H9 (cell line): ENCODE measurements at regions not wholly inside any gene's neighbourhood (a gene's known extent, or its start where the extent isn't known, plus 50 kb on each side); places are given as distances from the start of the nearest gene placed in this dataset.

Source experiments
- DNase-seq: peaks from one replicate; pipeline ENCODE4 v3.0.0-alpha.2; 2017
- H2AFZ ChIP-seq: one replicate; pipeline ENCODE4 v1.6.1; 2013; ENCODE audit warnings: mild to moderate bottlenecking, low read length, control low read depth, moderate library complexity
- H2AK5ac ChIP-seq: 2 replicates; pipeline ENCODE4 v1.6.1; 2013; ENCODE audit warnings: low read length, control low read depth, mixed read lengths; ENCODE audit not compliant: insufficient read length
- H2BK120ac ChIP-seq: one replicate; pipeline ENCODE4 v1.6.1; 2013; ENCODE audit warnings: low read depth, mild to moderate bottlenecking, low read length, control low read depth, inconsistent platforms; ENCODE audit not compliant: poor library complexity, severe bottlenecking
- H2BK12ac ChIP-seq: 2 replicates; pipeline ENCODE4 v1.6.1; 2013; ENCODE audit warnings: low read length, control low read depth, mixed read lengths, low read depth; ENCODE audit not compliant: insufficient read length
- H2BK15ac ChIP-seq: 2 replicates; pipeline ENCODE4 v1.6.1; 2013; ENCODE audit warnings: low read depth, low read length, control low read depth
- H2BK20ac ChIP-seq: one replicate; pipeline ENCODE4 v1.6.1; 2013; ENCODE audit warnings: low read depth, mild to moderate bottlenecking, low read length, control low read depth, inconsistent platforms; ENCODE audit not compliant: poor library complexity, severe bottlenecking
- H2BK5ac ChIP-seq: 2 replicates; pipeline ENCODE4 v1.6.1; 2013; ENCODE audit warnings: low read length, control low read depth, mixed read lengths; ENCODE audit not compliant: insufficient read length
- H3K14ac ChIP-seq: 2 replicates; pipeline ENCODE4 v1.6.1; 2013; ENCODE audit warnings: low read length, control low read depth; ENCODE audit not compliant: insufficient read depth
- H3K18ac ChIP-seq: 2 replicates; pipeline ENCODE4 v1.6.1; 2013; ENCODE audit warnings: low read depth, mild to moderate bottlenecking, mixed read lengths, low read length, control low read depth; ENCODE audit not compliant: insufficient read length
- H3K23ac ChIP-seq: 2 replicates; pipeline ENCODE4 v1.6.1; 2013; ENCODE audit warnings: low read length, control low read depth, mixed read lengths, low read depth; ENCODE audit not compliant: insufficient read length
- H3K23me2 ChIP-seq: 2 replicates; pipeline ENCODE4 v1.6.1; 2013; ENCODE audit warnings: low read depth, mild to moderate bottlenecking, mixed read lengths, low read length, control low read depth; ENCODE audit not compliant: insufficient read length, poor library complexity, severe bottlenecking
- H3K27ac ChIP-seq: 2 replicates; pipeline ENCODE4 v1.5.1; 2013; ENCODE audit warnings: low read length, control low read depth, mixed read lengths, low read depth; ENCODE audit not compliant: insufficient read length
- H3K27me3 ChIP-seq: 2 replicates; pipeline ENCODE4 v1.6.1; 2013; ENCODE audit warnings: low read length, control low read depth, inconsistent platforms; ENCODE audit not compliant: insufficient read depth
- H3K4ac ChIP-seq: 2 replicates; pipeline ENCODE4 v1.6.1; 2013; ENCODE audit warnings: low read depth, mild to moderate bottlenecking, control low read depth, inconsistent platforms, low read length, moderate library complexity
- H3K4me1 ChIP-seq: 2 replicates; pipeline ENCODE4 v1.6.1; 2013; ENCODE audit warnings: low read length, control low read depth, inconsistent platforms; ENCODE audit not compliant: insufficient read depth
- H3K4me2 ChIP-seq: 2 replicates; pipeline ENCODE4 v1.6.1; 2013; ENCODE audit warnings: low read length, control low read depth, mixed read lengths; ENCODE audit not compliant: insufficient read length, insufficient read depth
- H3K56ac ChIP-seq: 2 replicates; pipeline ENCODE4 v1.6.1; 2013; ENCODE audit warnings: low read depth, mild to moderate bottlenecking, mixed read lengths, low read length, control low read depth; ENCODE audit not compliant: insufficient read length
- H3K79me1 ChIP-seq: 2 replicates; pipeline ENCODE4 v1.6.1; 2013; ENCODE audit warnings: low read depth, mild to moderate bottlenecking, moderate library complexity, low read length, control low read depth, inconsistent platforms; ENCODE audit not compliant: insufficient read depth, poor library complexity, severe bottlenecking
- H3K79me2 ChIP-seq: 2 replicates; pipeline ENCODE4 v1.6.1; 2013; ENCODE audit warnings: low read length, control low read depth, inconsistent platforms; ENCODE audit not compliant: insufficient read depth
- H3K9ac ChIP-seq: 2 replicates; pipeline ENCODE4 v1.6.1; 2013; ENCODE audit warnings: low read length, control low read depth, mixed read lengths; ENCODE audit not compliant: insufficient read length; ENCODE audit errors: extremely low read depth
- H3K9me3 ChIP-seq: one replicate; pipeline ENCODE4 v1.6.1; 2013; ENCODE audit warnings: low read depth, low read length, inconsistent platforms; ENCODE audit not compliant: control insufficient read depth
- H3T11ph ChIP-seq: one replicate; pipeline ENCODE4 v1.6.1; 2013; ENCODE audit warnings: mild to moderate bottlenecking, low read length, control low read depth, inconsistent platforms
- H4K20me1 ChIP-seq: one replicate; pipeline ENCODE4 v1.6.1; 2013; ENCODE audit not compliant: control insufficient read depth, insufficient read length, insufficient read depth
- H4K5ac ChIP-seq: 2 replicates; pipeline ENCODE4 v1.6.1; 2013; ENCODE audit warnings: low read depth, mild to moderate bottlenecking, mixed read lengths, low read length, control low read depth; ENCODE audit not compliant: insufficient read length
- H4K8ac ChIP-seq: replicated peaks from 2 replicates; pipeline ENCODE4 v1.6.1; 2013; ENCODE audit warnings: low read length, control low read depth, mixed read lengths, low read depth; ENCODE audit not compliant: insufficient read length
- H4K91ac ChIP-seq: 2 replicates; pipeline ENCODE4 v1.6.1; 2013; ENCODE audit warnings: low read depth, mild to moderate bottlenecking, moderate library complexity, mixed read lengths, low read length, control low read depth; ENCODE audit not compliant: insufficient read length
- H3K27ac Mint-ChIP-seq, 3 experiments: 2 replicates in 2 of 3; 3 replicates in 1 of 3; pipeline ENCODE4 v1.8.0; 2020 to 2021; ENCODE audit warnings: mixed read lengths in 3 of 3, mild to moderate bottlenecking in 1 of 3, moderate library complexity in 1 of 3
- H3K27me3 Mint-ChIP-seq: 2 replicates; pipeline ENCODE4 v1.8.0; 2021; ENCODE audit warnings: low read depth, mild to moderate bottlenecking, moderate library complexity, mixed read lengths
- H3K36me3 Mint-ChIP-seq, 3 experiments: 2 replicates in 2 of 3; 3 replicates in 1 of 3; pipeline ENCODE4 v1.8.0; 2020 to 2021; ENCODE audit warnings: low read depth in 3 of 3, mixed read lengths in 3 of 3; ENCODE audit not compliant: insufficient read depth in 1 of 3
- H3K4me1 Mint-ChIP-seq, 2 experiments: 2 replicates each; pipeline ENCODE4 v1.8.0; 2020; ENCODE audit warnings: mixed read lengths in 2 of 2
- H3K4me3 Mint-ChIP-seq, 2 experiments: 2 replicates in 1 of 2; 3 replicates in 1 of 2; pipeline ENCODE4 v1.8.0; 2020 to 2021; ENCODE audit warnings: mild to moderate bottlenecking in 2 of 2, mixed read lengths in 2 of 2, moderate library complexity in 1 of 2
- H3K9me3 Mint-ChIP-seq, 2 experiments: 2 replicates in 1 of 2; 3 replicates in 1 of 2; pipeline ENCODE4 v1.8.0; 2020; ENCODE audit warnings: mild to moderate bottlenecking in 2 of 2, mixed read lengths in 2 of 2, moderate library complexity in 1 of 2
- CTCF ChIP-seq: fragments of 200-600 bp; sonication (generic); conservative IDR thresholded peaks from 3 replicates; pipeline ENCODE4 v1.8.0; 2021; ENCODE audit warnings: antibody characterized with exemption, mild to moderate bottlenecking
- WGBS: extraction: QIAGEN DNeasy Blood & Tissue Kit; methylation state at CpG from one replicate; pipeline ENCODE4 v1.1.7; 2013; ENCODE audit warnings: missing lambda C conversion rate, low lambda C conversion rate, mixed read lengths; ENCODE audit not compliant: insufficient read length; ENCODE audit errors: extremely low coverage; 5-methylcytosine and 5-hydroxymethylcytosine counted together

- no peak overlapping the region for H3K27ac ChIP-seq
- H2AK5ac ChIP-seq: no peak overlapping the region
- no peak overlapping the region for H4K91ac ChIP-seq
- Mint-ChIP-seq H3K27me3 (no peaks in the 10 kb centered on the region), H3K36me3 (no peaks in the 10 kb centered on the region), H3K4me3 (no peak overlapping the region), H3K27ac (no peak overlapping the region; a peak in 1 of 7 replicates), H3K4me1 (no peaks in the 10 kb centered on the region), H3K9me3 (no peaks in the 10 kb centered on the region)
- no peaks in the 10 kb centered on the region for H3K4me1 ChIP-seq
- no peak overlapping the region for H3K14ac ChIP-seq
- H3K9me3 ChIP-seq: no peaks in the 10 kb centered on the region
- TF ChIP-seq CTCF: peak; percentile 26; the same call in 2 of the 3 replicates
- no peak overlapping the region for H4K5ac ChIP-seq
- H3K27me3 ChIP-seq: no peaks in the 10 kb centered on the region
- no peak overlapping the region for H2BK12ac ChIP-seq
- no CpG with 5 or more reads among the region's 3 CpGs for WGBS
- no peak overlapping the region for H2BK120ac ChIP-seq
- H2BK15ac ChIP-seq: no peak overlapping the region
- H3K9ac ChIP-seq: no peak overlapping the region
- H3K79me2 ChIP-seq: no peaks in the 10 kb centered on the region
- no peak overlapping the region for H2BK20ac ChIP-seq
- H3K79me1 ChIP-seq: no peaks in the 10 kb centered on the region
- H4K20me1 ChIP-seq: no peaks in the 10 kb centered on the region
- no peak overlapping the region for H2AFZ ChIP-seq
- DNase-seq: no peak
- H3K23me2 ChIP-seq: no peaks in the 10 kb centered on the region
- no peak overlapping the region for H3K4ac ChIP-seq
- H3K4me2 ChIP-seq: no peak overlapping the region
- no peak overlapping the region for H3K23ac ChIP-seq
- H2BK5ac ChIP-seq: no peak overlapping the region
- H3K18ac ChIP-seq: no peak overlapping the region
- H4K8ac ChIP-seq: no peak overlapping the region
- no peak overlapping the region for H3K56ac ChIP-seq
- H3T11ph ChIP-seq: no peak overlapping the region
These were observed 122.9 kb upstream of the ERG start for GRCh38 chr21:38621132-38621531.
